Neural crest cell (in vitro differentiated cells): ENCODE measurements at regions not wholly inside any gene's neighbourhood (a gene's known extent, or its start where the extent isn't known, plus 50 kb on each side); places are given as distances from the start of the nearest gene placed in this dataset.

Experiments
- DNase-seq: peaks from one replicate; pipeline ENCODE4 v3.0.0; 2021; ENCODE audit warnings: low read depth, mixed read lengths, low spot score
- H3K27ac Mint-ChIP-seq: one replicate; pipeline ENCODE4 v1.8.0; 2021; ENCODE audit warnings: mild to moderate bottlenecking, mixed read lengths; ENCODE audit not compliant: unreplicated experiment
- H3K27me3 Mint-ChIP-seq: 2 replicates; pipeline ENCODE4 v1.8.0; 2021; ENCODE audit warnings: low read depth, mild to moderate bottlenecking, mixed read lengths
- H3K36me3 Mint-ChIP-seq: 2 replicates; pipeline ENCODE4 v1.8.0; 2021; ENCODE audit warnings: low read depth, mild to moderate bottlenecking, mixed read lengths
- H3K4me1 Mint-ChIP-seq: 2 replicates; pipeline ENCODE4 v1.8.0; 2021; ENCODE audit warnings: mixed read lengths
- H3K4me3 Mint-ChIP-seq: one replicate; pipeline ENCODE4 v1.8.0; 2021; ENCODE audit warnings: mild to moderate bottlenecking, mixed read lengths
- H3K9me3 Mint-ChIP-seq: 2 replicates; pipeline ENCODE4 v1.8.0; 2021; ENCODE audit warnings: mixed read lengths
- CTCF ChIP-seq: fragments of 200-600 bp; sonication (generic); conservative IDR thresholded peaks from 2 replicates; pipeline ENCODE4 v1.5.0; 2021; ENCODE audit warnings: antibody characterized with exemption, mild to moderate bottlenecking

GRCh38 chr1:47621483-47621882 is 183.6 kb downstream of the FOXD2 start:
- no peak for DNase-seq
- Mint-ChIP-seq H3K4me3 (no peak overlapping the region), H3K27me3 (no peaks in the 10 kb centered on the region), H3K27ac (no peak overlapping the region), H3K9me3 (no peaks in the 10 kb centered on the region), H3K4me1 (peaks cover 7% of the 10 kb centered on the region), H3K36me3 (no peaks in the 10 kb centered on the region)
- no peak for TF ChIP-seq CTCF

GRCh38 chr1:47621977-47622376 is 184.1 kb downstream of the FOXD2 start:
- no peak overlapping the region for H3K27ac Mint-ChIP-seq
- no peak overlapping the region for H3K4me3 Mint-ChIP-seq
- peaks cover 11% of the 10 kb centered on the region for H3K4me1 Mint-ChIP-seq
- no peaks in the 10 kb centered on the region for H3K27me3 Mint-ChIP-seq
- DNase-seq, result no peak
- H3K36me3 Mint-ChIP-seq, result no peaks in the 10 kb centered on the region
- no peak for TF ChIP-seq CTCF
- no peaks in the 10 kb centered on the region for H3K9me3 Mint-ChIP-seq

GRCh38 chr1:47622776-47623556 is 185.1 kb downstream of the FOXD2 start:
- Mint-ChIP-seq H3K27me3 (no peaks in the 10 kb centered on the region), H3K9me3 (no peaks in the 10 kb centered on the region), H3K4me1 (peaks cover 21% of the 10 kb centered on the region), H3K4me3 (no peak overlapping the region), H3K36me3 (no peaks in the 10 kb centered on the region), H3K27ac (no peak overlapping the region)
- TF ChIP-seq CTCF, result no peak
- DNase-seq, result no peak

- H3K27me3 Mint-ChIP-seq, result no peaks in the 10 kb centered on the region
- no peak overlapping the region for H3K27ac Mint-ChIP-seq
- H3K36me3 Mint-ChIP-seq, result no peaks in the 10 kb centered on the region
- no peak for DNase-seq
- H3K9me3 Mint-ChIP-seq, result no peaks in the 10 kb centered on the region
- peaks cover 27% of the 10 kb centered on the region for H3K4me1 Mint-ChIP-seq
- no peak overlapping the region for H3K4me3 Mint-ChIP-seq
- TF ChIP-seq CTCF, result no peak
Observed at GRCh38 chr1:47623557-47623940, 185.7 kb downstream of the FOXD2 start.

GRCh38 chr1:47624531-47624930 is 186.7 kb downstream of the FOXD2 start:
- Mint-ChIP-seq H3K36me3 (no peaks in the 10 kb centered on the region), H3K27ac (peak overlapping the region; percentile 58), H3K27me3 (no peaks in the 10 kb centered on the region), H3K4me1 (peaks cover 31% of the 10 kb centered on the region), H3K9me3 (no peaks in the 10 kb centered on the region), H3K4me3 (no peak overlapping the region)
- TF ChIP-seq CTCF, result no peak
- DNase-seq, result no peak
